ELF-1 (cell line): ENCODE measurements at regions not wholly inside any gene's neighbourhood (a gene's known extent, or its start where the extent isn't known, plus 50 kb on each side); places are given as distances from the start of the nearest gene placed in this dataset.
"Not testable (repeated sequence)": the region's sequence is repeated elsewhere in the genome, so short reads cannot be mapped to it uniquely, and the experiment has no call there.

Experiments used
- DNase-seq: peaks from one replicate; pipeline ENCODE4 v3.0.0-alpha.2; 2016; ENCODE audit warnings: low read depth, low spot score

DNA sequence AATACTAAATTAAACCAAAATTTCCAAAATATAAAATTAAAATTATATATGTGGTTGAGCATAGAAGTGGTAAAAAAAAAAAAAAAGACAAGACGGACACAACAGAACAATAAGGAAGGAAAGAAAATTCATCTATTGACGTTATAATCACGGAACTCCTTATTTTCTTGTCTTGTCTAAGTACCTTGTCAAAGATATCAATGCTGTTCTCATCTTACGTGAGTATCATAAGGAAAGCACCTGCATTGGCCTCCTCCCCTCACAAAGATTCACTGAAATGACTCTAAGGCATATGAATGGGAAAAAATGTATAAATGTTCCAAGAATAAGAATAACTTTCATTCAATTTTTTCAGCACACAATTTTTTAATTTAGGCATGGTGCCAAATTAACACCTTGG is 135.4 kb downstream of the PPP1R3A start:
- DNase-seq, result no peak

DNA sequence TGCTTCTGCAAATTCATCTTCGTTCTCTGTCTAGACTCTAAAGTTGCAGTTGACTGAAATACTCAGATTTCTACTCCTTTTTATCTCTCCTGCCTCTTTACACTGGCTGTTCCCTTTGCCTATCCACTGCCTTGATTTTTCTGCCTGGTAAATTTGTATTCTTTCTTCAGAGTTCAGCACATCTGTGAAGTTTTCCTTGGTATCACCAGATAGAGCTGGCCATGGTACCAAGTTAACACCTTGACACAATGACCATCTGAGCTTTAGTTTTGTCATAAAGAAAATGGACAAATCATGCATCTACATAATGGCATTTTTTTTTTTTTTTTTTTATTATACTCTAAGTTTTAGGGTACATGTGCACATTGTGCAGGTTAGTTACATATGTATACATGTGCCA is 143.0 kb downstream of the PPP1R3A start:
- no peak for DNase-seq

DNA sequence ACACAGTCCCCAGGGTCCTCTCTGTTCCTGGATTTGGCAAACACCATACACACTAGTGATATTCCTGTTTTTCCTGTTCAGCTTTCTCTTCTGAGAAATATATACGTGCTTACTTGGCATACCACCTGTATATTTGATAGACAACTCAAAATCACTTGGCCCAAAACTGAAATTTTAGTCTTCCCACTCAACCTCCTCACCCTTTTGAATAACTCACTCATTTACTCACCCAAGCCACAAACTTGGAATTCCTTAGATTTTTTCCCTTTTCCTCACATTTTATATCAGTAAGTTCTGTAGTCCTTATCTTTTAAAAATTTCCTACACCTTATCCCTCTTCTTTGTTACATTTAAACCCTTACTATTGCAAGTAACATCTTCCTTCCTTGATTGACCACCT is 143.4 kb downstream of the PPP1R3A start:
- no peak for DNase-seq

DNA sequence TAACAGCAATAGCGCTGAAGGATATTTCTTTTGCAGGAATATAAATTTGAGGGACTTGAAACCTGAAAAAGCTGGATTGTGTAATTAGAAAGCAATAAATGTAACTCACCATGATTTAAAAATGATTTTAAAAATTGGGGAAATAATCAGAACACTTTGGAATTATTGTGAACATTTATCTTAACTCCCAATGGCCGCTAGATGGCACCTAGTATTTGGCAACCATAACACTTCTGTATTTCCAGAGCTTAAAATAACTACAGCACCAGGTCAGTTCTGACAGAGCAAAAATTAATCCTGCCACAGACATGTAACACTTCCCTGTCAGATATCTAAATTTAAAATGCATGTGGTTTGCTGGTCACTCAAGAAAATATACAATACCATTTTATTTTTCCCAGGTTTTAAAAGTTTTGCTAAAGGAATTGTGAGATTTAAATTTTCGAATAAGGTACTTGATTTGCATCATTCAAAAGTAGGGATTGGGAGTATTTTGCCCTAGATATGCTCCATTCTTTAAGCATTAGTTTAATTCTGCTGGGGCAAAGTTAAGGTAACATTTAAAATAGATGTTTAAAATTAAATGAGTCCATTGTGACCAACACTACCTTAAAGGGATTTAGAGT is 144.5 kb downstream of the PPP1R3A start:
- no peak for DNase-seq

DNA sequence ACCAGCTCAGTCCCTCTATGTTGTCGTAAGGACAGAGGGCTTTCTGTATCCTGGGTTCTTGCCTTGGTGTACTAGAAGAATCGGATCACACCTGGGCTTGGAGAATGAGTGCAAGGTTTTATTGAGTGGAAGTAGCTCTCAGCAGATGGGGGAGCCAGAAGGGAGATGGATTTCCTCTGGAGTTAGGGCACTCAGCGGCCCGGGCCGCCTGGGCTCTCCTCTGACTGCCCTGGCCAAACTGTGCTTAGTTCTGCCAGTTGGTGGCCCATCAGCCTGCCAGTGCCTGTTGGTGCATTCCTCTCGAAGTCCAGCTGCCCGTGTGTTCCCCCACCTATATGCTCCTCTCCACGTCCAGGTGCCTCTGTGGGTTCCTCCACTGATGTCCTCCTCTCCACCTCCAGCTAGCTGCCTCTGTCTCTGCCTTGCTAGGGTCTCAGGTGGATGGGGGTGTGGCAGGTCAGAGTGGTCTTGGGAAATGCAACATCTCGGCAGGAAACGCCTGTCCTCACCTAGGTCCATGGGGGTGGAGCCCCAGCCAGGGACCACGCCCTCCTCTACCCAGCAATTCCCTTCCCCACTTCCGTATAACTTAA is 148.6 kb downstream of the PPP1R3A start:
- no peak for DNase-seq

DNA sequence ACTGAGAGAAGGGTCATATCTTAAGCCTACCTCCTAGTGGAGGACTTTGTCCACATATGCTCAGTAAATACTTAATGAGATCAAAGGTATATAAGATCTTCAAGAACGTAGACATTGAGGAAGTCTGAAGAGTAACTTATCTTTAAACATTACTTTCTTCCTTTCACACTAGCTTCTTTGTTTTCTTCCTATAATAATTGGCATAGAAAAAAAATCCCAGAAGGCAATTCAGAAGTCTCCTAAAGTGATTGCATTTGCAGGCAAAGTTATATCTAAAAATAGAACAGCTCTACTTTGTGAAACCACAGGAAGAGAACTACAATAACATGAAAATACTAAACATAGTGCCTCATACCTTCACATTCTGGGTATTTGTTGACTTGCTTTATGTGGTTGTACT is 150.4 kb downstream of the PPP1R3A start:
- no peak for DNase-seq

- no peak for DNase-seq
Observed at GRCh38 chr7:113764401-113765035, 154.3 kb downstream of the PPP1R3A start.

- DNase-seq, result no peak
Observed at GRCh38 chr7:113763226-113763625, 155.6 kb downstream of the PPP1R3A start.

DNA sequence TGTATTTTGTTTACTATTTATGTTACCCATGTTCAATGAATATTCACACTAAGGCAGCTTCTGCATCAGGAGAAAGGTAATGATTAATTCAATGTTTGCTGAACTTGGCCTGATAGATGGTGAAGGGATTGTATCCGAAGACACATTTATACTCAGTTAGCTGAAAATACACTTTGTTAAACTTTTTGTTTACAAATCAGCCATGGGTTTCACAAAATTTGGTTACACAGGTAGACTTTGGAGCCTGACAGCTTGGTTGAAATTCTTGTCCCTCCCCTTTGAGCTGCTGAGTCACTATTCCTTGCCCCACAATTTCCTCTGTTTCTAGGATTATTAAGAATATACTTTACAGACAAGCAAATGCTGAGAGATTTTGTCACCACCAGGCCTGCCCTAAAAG is 162.6 kb downstream of the PPP1R3A start:
- no peak for DNase-seq

DNA sequence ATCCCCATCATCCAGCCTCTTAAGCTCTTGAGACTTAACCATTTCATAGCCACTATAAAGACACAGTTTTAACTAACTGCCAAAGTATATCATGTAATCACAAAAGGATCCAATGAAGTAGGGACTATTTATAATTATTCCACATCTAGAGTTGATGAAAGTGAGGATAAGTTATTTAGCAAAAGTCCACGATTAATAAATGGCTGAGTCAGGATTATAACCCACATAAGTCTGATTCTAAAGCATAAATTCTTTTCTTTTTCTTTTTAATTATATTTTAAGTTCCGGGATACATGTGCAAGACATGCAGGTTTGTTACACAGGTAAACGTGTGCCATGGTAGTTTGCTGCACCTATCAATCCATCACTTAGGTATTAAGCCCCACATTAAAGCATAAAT is 166.1 kb downstream of the PPP1R3A start:
- no peak for DNase-seq

DNA sequence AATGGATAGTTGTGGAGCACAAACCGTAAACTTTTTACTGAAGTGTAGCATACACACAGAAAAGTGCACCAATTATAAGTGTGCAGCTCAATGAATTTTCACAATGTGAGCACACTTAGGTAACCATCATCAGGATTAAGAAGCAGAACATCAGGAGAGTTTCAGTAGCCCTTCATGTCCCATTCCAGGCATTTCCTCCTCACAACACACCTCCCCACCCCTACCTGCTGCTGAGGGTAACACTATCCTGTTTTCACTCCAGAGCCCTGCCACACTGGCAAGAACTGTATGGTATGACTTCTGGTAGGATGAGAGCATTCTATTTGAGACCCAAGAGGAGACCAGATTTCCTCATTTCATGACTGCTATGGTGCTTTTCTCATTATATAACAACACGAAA is 166.5 kb downstream of the PPP1R3A start:
- no peak for DNase-seq

GRCh38 chr7:113751547-113751946 is 167.3 kb downstream of the PPP1R3A start:
- no peak for DNase-seq

GRCh38 chr7:113748385-113748784 is 170.4 kb downstream of the PPP1R3A start:
- DNase-seq, result not testable (repeated sequence)

DNA sequence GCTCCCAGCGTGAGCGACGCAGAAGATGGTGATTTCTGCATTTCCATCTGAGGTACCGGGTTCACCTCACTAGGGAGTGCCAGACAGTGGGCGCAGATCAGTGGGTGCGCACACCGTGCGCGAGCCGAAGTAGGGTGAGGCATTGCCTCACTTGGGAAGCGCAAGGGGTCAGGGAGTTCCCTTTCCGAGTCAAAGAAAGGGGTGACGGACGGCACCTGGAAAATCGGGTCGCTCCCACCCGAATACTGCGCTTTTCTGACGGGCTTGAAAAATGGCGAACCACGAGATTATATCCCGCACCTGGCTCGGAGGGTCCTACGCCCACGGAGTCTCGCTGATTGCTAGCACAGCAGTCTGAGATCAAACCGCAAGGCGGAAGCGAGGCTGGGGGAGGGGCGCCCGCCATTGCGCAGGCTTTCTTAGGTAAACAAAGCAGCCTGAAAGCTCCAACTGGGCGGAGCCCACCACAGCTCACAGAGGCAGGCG is 175.8 kb downstream of the PPP1R3A start:
- peak; percentile 86 for DNase-seq

DNA sequence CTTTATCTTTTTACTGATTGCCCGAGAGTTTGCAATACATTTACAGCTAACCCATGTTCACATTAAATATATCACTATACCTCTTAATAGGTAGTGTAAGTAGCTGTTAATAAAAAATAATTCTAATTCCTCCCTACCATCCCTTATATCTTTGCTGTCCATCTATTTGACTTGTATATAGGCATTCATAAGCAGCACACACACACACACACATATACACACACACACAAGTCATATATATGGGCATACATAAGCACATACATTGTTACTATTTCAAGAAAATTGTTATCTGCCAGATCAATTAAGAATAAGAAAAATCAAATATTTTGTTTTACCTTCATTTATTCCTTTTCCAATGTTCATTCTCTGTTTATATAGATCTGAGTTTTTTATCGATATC is 176.4 kb downstream of the PPP1R3A start:
- no peak for DNase-seq

DNA sequence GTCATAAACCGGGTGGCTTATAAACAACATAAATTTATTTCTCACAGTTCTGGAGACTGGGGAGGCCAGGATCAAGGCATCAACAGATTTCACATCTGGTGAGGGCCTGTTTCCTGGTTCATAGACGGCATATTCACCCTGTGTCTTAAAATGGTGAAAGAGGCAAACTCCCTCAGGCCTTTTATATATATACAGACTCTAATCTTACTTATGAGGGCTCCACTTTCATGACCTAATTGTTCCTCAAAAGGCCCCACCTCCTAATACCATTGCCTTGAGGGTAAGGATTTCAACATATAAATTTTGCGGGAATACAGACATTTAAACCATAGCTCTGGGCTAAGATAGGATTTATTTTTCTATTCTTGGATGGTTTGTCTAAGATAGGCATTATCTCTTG is 187.2 kb downstream of the PPP1R3A start:
- DNase-seq, result no peak

GRCh38 chr7:113730309-113730955 is 188.4 kb downstream of the PPP1R3A start:
- DNase-seq, result no peak

DNA sequence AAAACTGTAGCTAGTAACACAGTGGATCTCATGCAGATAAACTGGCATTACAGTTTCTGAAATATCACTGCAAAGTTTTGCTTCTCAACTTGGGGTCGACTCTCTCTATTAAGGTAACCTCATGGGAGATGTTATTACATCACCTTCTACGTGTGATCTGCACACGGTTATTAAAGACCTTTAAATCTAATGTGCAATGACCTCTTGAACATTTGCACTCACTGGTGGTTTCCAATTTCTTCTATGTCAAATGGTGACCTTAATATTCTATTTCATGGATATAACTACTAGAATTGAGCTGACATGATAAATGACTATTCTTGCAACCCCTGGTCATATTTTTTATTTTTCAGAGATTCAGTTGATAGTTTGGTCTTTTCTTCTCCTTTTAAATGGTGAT is 191.3 kb downstream of the PPP1R3A start:
- no peak for DNase-seq

GRCh38 chr7:113722006-113722405 is 196.8 kb downstream of the PPP1R3A start:
- no peak for DNase-seq

DNA sequence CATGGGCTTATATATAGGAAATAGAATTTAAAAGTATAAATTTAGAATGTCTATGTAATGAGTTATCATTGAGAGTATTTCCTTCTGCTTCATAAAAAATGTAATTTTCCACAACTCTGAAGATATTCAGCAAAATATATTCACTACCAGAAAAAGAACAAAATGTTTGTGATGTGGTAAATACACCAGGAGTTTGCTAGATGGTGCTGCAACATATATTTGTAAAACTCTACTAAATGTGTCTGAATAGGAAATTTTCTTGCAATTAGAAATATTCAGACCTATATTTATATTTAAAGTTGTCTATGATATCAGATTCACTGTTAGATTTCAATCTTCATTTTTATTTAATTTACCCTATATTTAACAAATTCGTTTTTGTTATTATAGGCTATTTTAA is 201.1 kb downstream of the PPP1R3A start:
- DNase-seq, result no peak

- no peak for DNase-seq
Observed at GRCh38 chr7:113715981-113716856, 202.6 kb downstream of the PPP1R3A start.

GRCh38 chr7:113715262-113715661 is 203.5 kb downstream of the PPP1R3A start:
- no peak for DNase-seq
